HCT116 (cell line): ENCODE measurements at regions not wholly inside any gene's neighbourhood (a gene's known extent, or its start where the extent isn't known, plus 50 kb on each side); places are given as distances from the start of the nearest gene placed in this dataset.

Experiments used
- POLR2AphosphoS5 ChIP-seq: IDR thresholded peaks from 2 replicates; pipeline ENCODE4 v1.6.1; 2011; ENCODE audit warnings: mild to moderate bottlenecking, low read depth, low read length, moderate library complexity
- SP1 ChIP-seq: IDR thresholded peaks from 2 replicates; pipeline ENCODE4 v1.6.1; 2012; ENCODE audit warnings: low read depth
- TF ChIP-seq, protein P1 (sequence below), 3 experiments: fragments of 200-600 bp in 1 of 3; sonication (generic) in 1 of 3; IDR thresholded peaks in 2 of 3; conservative IDR thresholded peaks in 1 of 3; 2 replicates each; pipeline ENCODE4 v1.5.1; 2012 to 2017; ENCODE audit warnings: low read depth in 2 of 3, low read length in 2 of 3, antibody characterized with exemption in 1 of 3, borderline replicate concordance in 1 of 3, control low read depth in 1 of 3, mild to moderate bottlenecking in 1 of 3, mixed read lengths in 1 of 3, mixed run types in 1 of 3, moderate library complexity in 1 of 3; ENCODE audit not compliant: insufficient read depth in 1 of 3

GRCh38 chr14:57139173-57139572 lies 129.5 kb downstream of the EXOC5 start:
- TF ChIP-seq POLR2AphosphoS5 (no peak), SP1 (no peak)
- TF ChIP-seq, protein P1, sequence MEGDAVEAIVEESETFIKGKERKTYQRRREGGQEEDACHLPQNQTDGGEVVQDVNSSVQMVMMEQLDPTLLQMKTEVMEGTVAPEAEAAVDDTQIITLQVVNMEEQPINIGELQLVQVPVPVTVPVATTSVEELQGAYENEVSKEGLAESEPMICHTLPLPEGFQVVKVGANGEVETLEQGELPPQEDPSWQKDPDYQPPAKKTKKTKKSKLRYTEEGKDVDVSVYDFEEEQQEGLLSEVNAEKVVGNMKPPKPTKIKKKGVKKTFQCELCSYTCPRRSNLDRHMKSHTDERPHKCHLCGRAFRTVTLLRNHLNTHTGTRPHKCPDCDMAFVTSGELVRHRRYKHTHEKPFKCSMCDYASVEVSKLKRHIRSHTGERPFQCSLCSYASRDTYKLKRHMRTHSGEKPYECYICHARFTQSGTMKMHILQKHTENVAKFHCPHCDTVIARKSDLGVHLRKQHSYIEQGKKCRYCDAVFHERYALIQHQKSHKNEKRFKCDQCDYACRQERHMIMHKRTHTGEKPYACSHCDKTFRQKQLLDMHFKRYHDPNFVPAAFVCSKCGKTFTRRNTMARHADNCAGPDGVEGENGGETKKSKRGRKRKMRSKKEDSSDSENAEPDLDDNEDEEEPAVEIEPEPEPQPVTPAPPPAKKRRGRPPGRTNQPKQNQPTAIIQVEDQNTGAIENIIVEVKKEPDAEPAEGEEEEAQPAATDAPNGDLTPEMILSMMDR (IDR thresholded peaks at IDR 0.05 in 2 of 3, conservative IDR thresholded peaks at IDR 0.05 in 1 of 3; ENCODE audit: borderline replicate concordance in 1 of 3, insufficient read depth in 1 of 3, low read depth in 2 of 3, low read length in 2 of 3), result no peak
